Panc1 (cell line): ENCODE measurements at regions not wholly inside any gene's neighbourhood (a gene's known extent, or its start where the extent isn't known, plus 50 kb on each side); places are given as distances from the start of the nearest gene placed in this dataset.

ENCODE experiments used
- ATAC-seq: fragments of 200-7000 bp; cut with Tn5 transposase; 2 replicates; pipeline ENCODE4 v1.9.1; 2020; ENCODE audit warnings: mild to moderate bottlenecking, moderate library complexity
- BruUV-seq: library from RNA; stranded (reverse); fragments of 400-500 nt; replicated peaks from 2 replicates; lab custom pipeline; 2021; lab: Mats Ljungman, UMichigan
- CTCF ChIA-PET: fragments of 300-600 bp; sonication (Branson Sonifier 250); formaldehyde crosslinking; loops from one replicate; lab custom pipeline; 2022; ENCODE audit warnings: antibody characterized with exemption; lab: Charles Lee
- POLR2A ChIA-PET: fragments of 300-600 bp; sonication (Branson Sonifier 250); formaldehyde crosslinking; loops from one replicate; lab custom pipeline; 2022; ENCODE audit warnings: antibody characterized with exemption; lab: Charles Lee
- DNase-seq: peaks from one replicate; pipeline ENCODE4 v3.0.0-alpha.2; 2010; ENCODE audit warnings: low read depth, low spot score
- H3K27ac ChIP-seq: 2 replicates; pipeline ENCODE4 v1.5.1; 2011; ENCODE audit warnings: mild to moderate bottlenecking, low read length, inconsistent platforms
- H3K27me3 ChIP-seq: fragments of 200-500 bp; sonication (Bioruptor generic); 2 replicates; pipeline ENCODE4 v1.6.0; 2014; ENCODE audit warnings: low read length, inconsistent platforms; ENCODE audit not compliant: control insufficient read depth, insufficient read depth
- H3K36me3 ChIP-seq: fragments of 200-500 bp; sonication (Bioruptor generic); 2 replicates; pipeline ENCODE4 v1.5.1; 2014; ENCODE audit warnings: inconsistent platforms, mild to moderate bottlenecking, low read length, moderate library complexity; ENCODE audit not compliant: control insufficient read depth, insufficient read depth
- H3K4me1 ChIP-seq: 2 replicates; pipeline ENCODE4 v1.5.1; 2011; ENCODE audit warnings: inconsistent platforms, mild to moderate bottlenecking, low read length, moderate library complexity; ENCODE audit not compliant: control insufficient read depth, insufficient read depth
- H3K4me3 ChIP-seq, 2 experiments: 2 replicates each; pipeline ENCODE4 v1.5.1; 2011 to 2012; ENCODE audit warnings: low read depth in 2 of 2, low read length in 2 of 2, mild to moderate bottlenecking in 2 of 2, inconsistent platforms in 1 of 2, moderate library complexity in 1 of 2
- H3K9me3 ChIP-seq: fragments of 200-500 bp; sonication (Bioruptor generic); 2 replicates; pipeline ENCODE4 v1.5.1; 2014; ENCODE audit warnings: low read depth, mild to moderate bottlenecking, inconsistent platforms, low read length, moderate library complexity; ENCODE audit not compliant: control insufficient read depth, insufficient read depth
- POLR2AphosphoS5 ChIP-seq: IDR thresholded peaks from 2 replicates; pipeline ENCODE4 v1.6.1; 2012; ENCODE audit warnings: mild to moderate bottlenecking, low read depth, low read length, moderate library complexity
- SIN3A ChIP-seq: IDR thresholded peaks from 2 replicates; pipeline ENCODE4 v1.6.1; 2012; ENCODE audit warnings: low read depth, mild to moderate bottlenecking, low read length, moderate library complexity, borderline replicate concordance; ENCODE audit not compliant: insufficient read depth
- TCF7L2 ChIP-seq: IDR thresholded peaks from 2 replicates; pipeline ENCODE4 v1.6.1; 2011; ENCODE audit warnings: mild to moderate bottlenecking, low read depth, low read length, inconsistent platforms
- in situ Hi-C: cut with HindIII; loops from 2 replicates; pipeline ENCODE4 v1.10.0; 2016; ENCODE audit warnings: low sequenced_read_pairs, low pct_unique_long_range_greater_than_20kb
- intact Hi-C: fragments of 100-400 bp; cut with micrococcal nuclease; formaldehyde crosslinking; loops from one replicate; pipeline ENCODE4 v1.10.0; 2022; ENCODE audit not compliant: unreplicated experiment
- TF ChIP-seq, protein P1 (sequence below), 2 experiments: IDR thresholded peaks; 2 replicates each; pipeline ENCODE4 v1.6.1; 2011 to 2012; ENCODE audit warnings: low read depth in 2 of 2, control low read depth in 1 of 2, low read length in 1 of 2, mild to moderate bottlenecking in 1 of 2, moderate library complexity in 1 of 2; ENCODE audit not compliant: insufficient read depth in 1 of 2
- TF ChIP-seq, protein P2 (sequence below): fragments of 450-650 bp; IDR thresholded peaks from 2 replicates; pipeline ENCODE4 v1.5.1; 2017; ENCODE audit warnings: mild to moderate bottlenecking

DNA sequence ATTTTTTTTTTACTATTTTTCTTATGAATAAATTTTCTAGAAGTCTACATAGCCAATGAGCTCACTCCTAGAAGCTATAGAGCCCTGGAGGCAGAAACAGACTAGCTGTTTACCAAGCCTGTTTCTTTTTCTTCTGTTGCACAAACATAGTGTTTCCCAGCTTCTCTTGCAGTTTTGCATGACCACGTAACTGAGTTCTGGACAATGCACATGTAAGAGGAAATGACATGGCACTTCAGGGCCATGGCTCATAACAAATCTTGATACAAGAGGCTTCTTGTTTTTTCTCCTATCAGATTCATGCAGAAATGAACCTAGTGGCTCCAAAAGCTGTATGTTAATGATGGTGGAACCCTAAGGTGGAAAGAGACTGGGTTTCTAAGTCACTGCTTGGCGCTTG lies 127.4 kb downstream of the ZNF330 start:
- CTCF ChIA-PET: no interaction called here
- in situ Hi-C loops (no loop called here), intact Hi-C loops (loop anchor here (10.0 kb wide), 1 partner anchor 367 kb away; no protein-coding TSS in a partner anchor)
- H3K27ac ChIP-seq: no peak overlapping the region
- ATAC-seq: no peak
- H3K4me3 ChIP-seq: no peak overlapping the region
- POLR2A ChIA-PET: no interaction called here
- no peaks in the 10 kb centered on the region for H3K9me3 ChIP-seq
- no peaks in the 10 kb centered on the region for H3K27me3 ChIP-seq
- no peaks in the 10 kb centered on the region for H3K36me3 ChIP-seq
- no peaks in the 10 kb centered on the region for H3K4me1 ChIP-seq
- DNase-seq: no peak
- TF ChIP-seq SIN3A (no peak), TCF7L2 (no peak), POLR2AphosphoS5 (no peak)
- TF ChIP-seq, protein P1, sequence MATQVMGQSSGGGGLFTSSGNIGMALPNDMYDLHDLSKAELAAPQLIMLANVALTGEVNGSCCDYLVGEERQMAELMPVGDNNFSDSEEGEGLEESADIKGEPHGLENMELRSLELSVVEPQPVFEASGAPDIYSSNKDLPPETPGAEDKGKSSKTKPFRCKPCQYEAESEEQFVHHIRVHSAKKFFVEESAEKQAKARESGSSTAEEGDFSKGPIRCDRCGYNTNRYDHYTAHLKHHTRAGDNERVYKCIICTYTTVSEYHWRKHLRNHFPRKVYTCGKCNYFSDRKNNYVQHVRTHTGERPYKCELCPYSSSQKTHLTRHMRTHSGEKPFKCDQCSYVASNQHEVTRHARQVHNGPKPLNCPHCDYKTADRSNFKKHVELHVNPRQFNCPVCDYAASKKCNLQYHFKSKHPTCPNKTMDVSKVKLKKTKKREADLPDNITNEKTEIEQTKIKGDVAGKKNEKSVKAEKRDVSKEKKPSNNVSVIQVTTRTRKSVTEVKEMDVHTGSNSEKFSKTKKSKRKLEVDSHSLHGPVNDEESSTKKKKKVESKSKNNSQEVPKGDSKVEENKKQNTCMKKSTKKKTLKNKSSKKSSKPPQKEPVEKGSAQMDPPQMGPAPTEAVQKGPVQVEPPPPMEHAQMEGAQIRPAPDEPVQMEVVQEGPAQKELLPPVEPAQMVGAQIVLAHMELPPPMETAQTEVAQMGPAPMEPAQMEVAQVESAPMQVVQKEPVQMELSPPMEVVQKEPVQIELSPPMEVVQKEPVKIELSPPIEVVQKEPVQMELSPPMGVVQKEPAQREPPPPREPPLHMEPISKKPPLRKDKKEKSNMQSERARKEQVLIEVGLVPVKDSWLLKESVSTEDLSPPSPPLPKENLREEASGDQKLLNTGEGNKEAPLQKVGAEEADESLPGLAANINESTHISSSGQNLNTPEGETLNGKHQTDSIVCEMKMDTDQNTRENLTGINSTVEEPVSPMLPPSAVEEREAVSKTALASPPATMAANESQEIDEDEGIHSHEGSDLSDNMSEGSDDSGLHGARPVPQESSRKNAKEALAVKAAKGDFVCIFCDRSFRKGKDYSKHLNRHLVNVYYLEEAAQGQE (IDR thresholded peaks at IDR 0.05; ENCODE audit: insufficient read depth in 1 of 2, low read depth in 2 of 2, low read length in 1 of 2): no peak
- TF ChIP-seq, protein P2, sequence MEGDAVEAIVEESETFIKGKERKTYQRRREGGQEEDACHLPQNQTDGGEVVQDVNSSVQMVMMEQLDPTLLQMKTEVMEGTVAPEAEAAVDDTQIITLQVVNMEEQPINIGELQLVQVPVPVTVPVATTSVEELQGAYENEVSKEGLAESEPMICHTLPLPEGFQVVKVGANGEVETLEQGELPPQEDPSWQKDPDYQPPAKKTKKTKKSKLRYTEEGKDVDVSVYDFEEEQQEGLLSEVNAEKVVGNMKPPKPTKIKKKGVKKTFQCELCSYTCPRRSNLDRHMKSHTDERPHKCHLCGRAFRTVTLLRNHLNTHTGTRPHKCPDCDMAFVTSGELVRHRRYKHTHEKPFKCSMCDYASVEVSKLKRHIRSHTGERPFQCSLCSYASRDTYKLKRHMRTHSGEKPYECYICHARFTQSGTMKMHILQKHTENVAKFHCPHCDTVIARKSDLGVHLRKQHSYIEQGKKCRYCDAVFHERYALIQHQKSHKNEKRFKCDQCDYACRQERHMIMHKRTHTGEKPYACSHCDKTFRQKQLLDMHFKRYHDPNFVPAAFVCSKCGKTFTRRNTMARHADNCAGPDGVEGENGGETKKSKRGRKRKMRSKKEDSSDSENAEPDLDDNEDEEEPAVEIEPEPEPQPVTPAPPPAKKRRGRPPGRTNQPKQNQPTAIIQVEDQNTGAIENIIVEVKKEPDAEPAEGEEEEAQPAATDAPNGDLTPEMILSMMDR: no peak
- BruUV-seq: no TSS peak

DNA sequence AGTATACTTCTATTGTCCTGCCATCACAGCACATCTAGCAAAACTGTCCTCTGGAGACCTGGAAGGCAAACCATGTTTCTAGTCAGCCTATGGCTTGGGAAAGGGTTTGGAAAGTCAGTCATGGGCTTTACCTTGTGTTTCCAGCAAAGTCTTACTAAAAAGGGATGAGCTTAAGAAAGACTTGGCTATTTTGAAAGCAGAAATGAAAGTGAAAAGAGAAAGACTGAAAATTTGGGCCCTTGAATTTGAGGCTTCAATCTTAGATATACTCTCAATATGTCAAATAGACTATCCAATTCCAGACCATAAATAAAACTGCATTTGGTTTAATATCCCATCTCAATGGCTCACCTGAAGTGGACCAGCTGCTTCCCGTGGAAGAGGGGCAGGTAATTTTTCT lies 127.9 kb downstream of the ZNF330 start:
- no peak overlapping the region for H3K4me3 ChIP-seq
- in situ Hi-C loops (no loop called here), intact Hi-C loops (loop anchor here (10.0 kb wide), 1 partner anchor 366 kb away; no protein-coding TSS in a partner anchor)
- no peaks in the 10 kb centered on the region for H3K4me1 ChIP-seq
- no peak for TF ChIP-seq TCF7L2
- TF ChIP-seq, protein P2: no peak
- TF ChIP-seq POLR2AphosphoS5: no peak
- TF ChIP-seq, protein P1 (IDR thresholded peaks at IDR 0.05; ENCODE audit: insufficient read depth in 1 of 2, low read depth in 2 of 2, low read length in 1 of 2): no peak
- TF ChIP-seq SIN3A: no peak
- no peaks in the 10 kb centered on the region for H3K9me3 ChIP-seq
- DNase-seq (no peak), ATAC-seq (no peak)
- ChIA-PET POLR2A (no interaction called here), CTCF (no interaction called here)
- no peak overlapping the region for H3K27ac ChIP-seq
- H3K27me3 ChIP-seq: no peaks in the 10 kb centered on the region
- no peaks in the 10 kb centered on the region for H3K36me3 ChIP-seq
- BruUV-seq: no TSS peak
